ENCODE measurements at regions not wholly inside any gene's neighbourhood (a gene's known extent, or its start where the extent isn't known, plus 50 kb on each side); places are given as distances from the start of the nearest gene placed in this dataset.

GRCh38 chr6:4511641-4512020, 264.6 kb upstream of the CDYL start:
- Histone ChIP-seq H3K4me1 (ENCODE audit: control insufficient read depth, insufficient read depth, low read length) (peaks cover 4% of the 10 kb centered on the region), H3K9me3 (ENCODE audit: control insufficient read depth, low read length) (no peaks in the 10 kb centered on the region), H3K27ac (ENCODE audit: low read depth, low read length) (no peak overlapping the region), H3K9ac (ENCODE audit: extremely low read depth, low read length, poor library complexity, severe bottlenecking) (no peak overlapping the region), H3K36me3 (ENCODE audit: control insufficient read depth, insufficient read depth, low read length) (no peaks in the 10 kb centered on the region), H3K27me3 (ENCODE audit: control insufficient read depth, insufficient read depth, low read length, poor library complexity, severe bottlenecking) (no peaks in the 10 kb centered on the region), H3K4me3 (ENCODE audit: low read length) (no peak overlapping the region)
- Mint-ChIP-seq H3K27me3 (ENCODE audit: insufficient read depth) (peaks cover 7% of the 10 kb centered on the region), H3K4me1 (peaks cover 19% of the 10 kb centered on the region), H3K36me3 (ENCODE audit: low read depth) (no peaks in the 10 kb centered on the region), H3K27ac (no peak overlapping the region), H3K9me3 (no peaks in the 10 kb centered on the region), H3K4me3 (no peak overlapping the region)
- 95 to 100% methylated on average over 5 of the region's 5 CpGs for WGBS, 2 experiments (ENCODE audit: insufficient coverage in 1 of 2, insufficient read length in 1 of 2)
- no peak for DNase-seq
- TF ChIP-seq, protein P1, sequence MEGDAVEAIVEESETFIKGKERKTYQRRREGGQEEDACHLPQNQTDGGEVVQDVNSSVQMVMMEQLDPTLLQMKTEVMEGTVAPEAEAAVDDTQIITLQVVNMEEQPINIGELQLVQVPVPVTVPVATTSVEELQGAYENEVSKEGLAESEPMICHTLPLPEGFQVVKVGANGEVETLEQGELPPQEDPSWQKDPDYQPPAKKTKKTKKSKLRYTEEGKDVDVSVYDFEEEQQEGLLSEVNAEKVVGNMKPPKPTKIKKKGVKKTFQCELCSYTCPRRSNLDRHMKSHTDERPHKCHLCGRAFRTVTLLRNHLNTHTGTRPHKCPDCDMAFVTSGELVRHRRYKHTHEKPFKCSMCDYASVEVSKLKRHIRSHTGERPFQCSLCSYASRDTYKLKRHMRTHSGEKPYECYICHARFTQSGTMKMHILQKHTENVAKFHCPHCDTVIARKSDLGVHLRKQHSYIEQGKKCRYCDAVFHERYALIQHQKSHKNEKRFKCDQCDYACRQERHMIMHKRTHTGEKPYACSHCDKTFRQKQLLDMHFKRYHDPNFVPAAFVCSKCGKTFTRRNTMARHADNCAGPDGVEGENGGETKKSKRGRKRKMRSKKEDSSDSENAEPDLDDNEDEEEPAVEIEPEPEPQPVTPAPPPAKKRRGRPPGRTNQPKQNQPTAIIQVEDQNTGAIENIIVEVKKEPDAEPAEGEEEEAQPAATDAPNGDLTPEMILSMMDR (conservative IDR thresholded peaks at IDR 0.05): no peak

- Mint-ChIP-seq H3K4me1 (peaks cover 14% of the 10 kb centered on the region), H3K27ac (no peak overlapping the region), H3K36me3 (ENCODE audit: low read depth) (no peaks in the 10 kb centered on the region), H3K9me3 (no peaks in the 10 kb centered on the region), H3K4me3 (no peak overlapping the region), H3K27me3 (ENCODE audit: insufficient read depth) (peaks cover 7% of the 10 kb centered on the region)
- no peak for DNase-seq
- Histone ChIP-seq H3K36me3 (ENCODE audit: control insufficient read depth, insufficient read depth, low read length) (no peaks in the 10 kb centered on the region), H3K27me3 (ENCODE audit: control insufficient read depth, insufficient read depth, low read length, poor library complexity, severe bottlenecking) (no peaks in the 10 kb centered on the region), H3K4me1 (ENCODE audit: control insufficient read depth, insufficient read depth, low read length) (peaks cover 4% of the 10 kb centered on the region), H3K4me3 (ENCODE audit: low read length) (no peak overlapping the region), H3K9me3 (ENCODE audit: control insufficient read depth, low read length) (no peaks in the 10 kb centered on the region), H3K9ac (ENCODE audit: extremely low read depth, low read length, poor library complexity, severe bottlenecking) (no peak overlapping the region), H3K27ac (ENCODE audit: low read depth, low read length) (no peak overlapping the region)
- TF ChIP-seq, protein P1 (conservative IDR thresholded peaks at IDR 0.05): no peak
- WGBS, 2 experiments (ENCODE audit: insufficient coverage in 1 of 2, insufficient read length in 1 of 2): 86 to 88% methylated on average over 3 to 15 of the region's 15 CpGs
These were observed 265.1 kb upstream of the CDYL start for GRCh38 chr6:4510906-4511640.

DNA sequence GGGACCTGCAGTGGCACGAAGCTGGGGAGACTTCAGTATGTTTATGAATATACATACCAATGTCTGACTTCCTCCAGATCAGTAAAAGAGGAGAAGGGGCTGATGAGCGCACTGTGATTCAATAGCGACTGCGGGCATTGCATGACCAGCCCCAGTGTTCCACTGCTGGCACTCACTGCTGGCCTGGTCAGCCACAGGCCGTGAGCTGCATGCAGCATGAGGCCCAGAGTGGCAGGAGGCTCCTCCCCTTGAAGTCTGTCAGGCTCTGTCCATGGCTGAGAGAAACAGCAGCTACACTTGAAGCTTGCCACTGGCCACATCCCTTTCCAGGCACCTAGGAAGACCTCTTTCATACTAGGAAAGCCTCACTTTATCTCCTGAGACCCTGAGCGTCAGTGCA, 265.9 kb upstream of the CDYL start:
- DNase-seq: no peak
- Mint-ChIP-seq H3K27ac (no peak overlapping the region), H3K27me3 (ENCODE audit: insufficient read depth) (peaks cover 11% of the 10 kb centered on the region), H3K4me3 (no peak overlapping the region), H3K4me1 (peaks cover 7% of the 10 kb centered on the region), H3K9me3 (no peaks in the 10 kb centered on the region), H3K36me3 (ENCODE audit: low read depth) (no peaks in the 10 kb centered on the region)
- TF ChIP-seq, protein P1 (conservative IDR thresholded peaks at IDR 0.05): no peak
- WGBS, 2 experiments (ENCODE audit: insufficient coverage in 1 of 2, insufficient read length in 1 of 2): 75 to 94% methylated on average over 2 to 6 of the region's 6 CpGs
- no peaks in the 10 kb centered on the region for H3K27me3 ChIP-seq (ENCODE audit: control insufficient read depth, insufficient read depth, low read length, poor library complexity, severe bottlenecking)
- no peaks in the 10 kb centered on the region for H3K9me3 ChIP-seq (ENCODE audit: control insufficient read depth, low read length)
- no peak overlapping the region for H3K27ac ChIP-seq (ENCODE audit: low read depth, low read length)
- no peak overlapping the region for H3K4me3 ChIP-seq (ENCODE audit: low read length)
- no peaks in the 10 kb centered on the region for H3K36me3 ChIP-seq (ENCODE audit: control insufficient read depth, insufficient read depth, low read length)
- no peak overlapping the region for H3K9ac ChIP-seq (ENCODE audit: extremely low read depth, low read length, poor library complexity, severe bottlenecking)
- no peaks in the 10 kb centered on the region for H3K4me1 ChIP-seq (ENCODE audit: control insufficient read depth, insufficient read depth, low read length)

All from endodermal cell (in vitro differentiated cells).